NCI-H2171 (cell line): ENCODE measurements at regions not wholly inside any gene's neighbourhood (a gene's known extent, or its start where the extent isn't known, plus 50 kb on each side); places are given as distances from the start of the nearest gene placed in this dataset.

Experiments
- DNase-seq: peaks from one replicate; lab custom pipeline; 2025; lab: John Stamatoyannopoulos, UW

GRCh38 chr18:24530630-24531111 is 70.2 kb downstream of the HRH4 start:
- no peak for DNase-seq

- DNase-seq, result no peak
These were observed 73.8 kb downstream of the HRH4 start for GRCh38 chr18:24534271-24534670.

- DNase-seq, result no peak
These were observed 74.3 kb downstream of the HRH4 start for GRCh38 chr18:24534737-24535136.

- DNase-seq, result no peak
These were observed 75.3 kb downstream of the HRH4 start for GRCh38 chr18:24535527-24536295.

- no peak for DNase-seq
These were observed 75.9 kb downstream of the HRH4 start for GRCh38 chr18:24536326-24536725.

- no peak for DNase-seq
These were observed 76.4 kb downstream of the HRH4 start for GRCh38 chr18:24536834-24537233.

- DNase-seq, result no peak
These were observed 78.2 kb downstream of the HRH4 start for GRCh38 chr18:24538414-24539264.

GRCh38 chr18:24539866-24540617 is 79.6 kb downstream of the HRH4 start:
- DNase-seq, result no peak

GRCh38 chr18:24540896-24541295 is 80.5 kb downstream of the HRH4 start:
- DNase-seq, result no peak

- no peak for DNase-seq
These were observed 82.8 kb downstream of the HRH4 start for GRCh38 chr18:24543086-24543794.

GRCh38 chr18:24543795-24544498 is 83.5 kb downstream of the HRH4 start:
- peak; percentile 13 for DNase-seq

GRCh38 chr18:24544949-24545348 is 84.5 kb downstream of the HRH4 start:
- no peak for DNase-seq

- DNase-seq, result no peak
These were observed 85.2 kb downstream of the HRH4 start for GRCh38 chr18:24545651-24546050.

- no peak for DNase-seq
These were observed 85.9 kb downstream of the HRH4 start for GRCh38 chr18:24546307-24546706.

- DNase-seq, result no peak
These were observed 88.1 kb downstream of the HRH4 start for GRCh38 chr18:24548583-24548982.

- DNase-seq, result no peak
These were observed 91.8 kb downstream of the HRH4 start for GRCh38 chr18:24552218-24552617.

- DNase-seq, result no peak
These were observed 93.3 kb downstream of the HRH4 start for GRCh38 chr18:24553571-24554285.

GRCh38 chr18:24558403-24558802 is 98.0 kb downstream of the HRH4 start:
- no peak for DNase-seq

- no peak for DNase-seq
These were observed 99.1 kb downstream of the HRH4 start for GRCh38 chr18:24559526-24559925.

GRCh38 chr18:24560511-24560981 is 100.1 kb downstream of the HRH4 start:
- no peak for DNase-seq
